ENCODE measurements at regions not wholly inside any gene's neighbourhood (a gene's known extent, or its start where the extent isn't known, plus 50 kb on each side); places are given as distances from the start of the nearest gene placed in this dataset.

- Histone ChIP-seq H3K4me3 (no peak overlapping the region), H3K36me3 (no peaks in the 10 kb centered on the region), H3K27me3 (no peaks in the 10 kb centered on the region), H3K27ac (no peak overlapping the region), H3K4me1 (no peaks in the 10 kb centered on the region), H3K9me3 (no peaks in the 10 kb centered on the region)
- TF ChIP-seq, protein P1, sequence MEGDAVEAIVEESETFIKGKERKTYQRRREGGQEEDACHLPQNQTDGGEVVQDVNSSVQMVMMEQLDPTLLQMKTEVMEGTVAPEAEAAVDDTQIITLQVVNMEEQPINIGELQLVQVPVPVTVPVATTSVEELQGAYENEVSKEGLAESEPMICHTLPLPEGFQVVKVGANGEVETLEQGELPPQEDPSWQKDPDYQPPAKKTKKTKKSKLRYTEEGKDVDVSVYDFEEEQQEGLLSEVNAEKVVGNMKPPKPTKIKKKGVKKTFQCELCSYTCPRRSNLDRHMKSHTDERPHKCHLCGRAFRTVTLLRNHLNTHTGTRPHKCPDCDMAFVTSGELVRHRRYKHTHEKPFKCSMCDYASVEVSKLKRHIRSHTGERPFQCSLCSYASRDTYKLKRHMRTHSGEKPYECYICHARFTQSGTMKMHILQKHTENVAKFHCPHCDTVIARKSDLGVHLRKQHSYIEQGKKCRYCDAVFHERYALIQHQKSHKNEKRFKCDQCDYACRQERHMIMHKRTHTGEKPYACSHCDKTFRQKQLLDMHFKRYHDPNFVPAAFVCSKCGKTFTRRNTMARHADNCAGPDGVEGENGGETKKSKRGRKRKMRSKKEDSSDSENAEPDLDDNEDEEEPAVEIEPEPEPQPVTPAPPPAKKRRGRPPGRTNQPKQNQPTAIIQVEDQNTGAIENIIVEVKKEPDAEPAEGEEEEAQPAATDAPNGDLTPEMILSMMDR (IDR thresholded peaks at IDR 0.05) = no peak
- no peak for TF ChIP-seq POLR2A (IDR thresholded peaks at IDR 0.05)
- intact Hi-C loops (cut with DNase I; ENCODE audit: low total_unique reads) = no loop called here
- no peak for DNase-seq
Observed at GRCh38 chr12:76263696-76264095, 84.5 kb downstream of the BBS10 start.

DNA sequence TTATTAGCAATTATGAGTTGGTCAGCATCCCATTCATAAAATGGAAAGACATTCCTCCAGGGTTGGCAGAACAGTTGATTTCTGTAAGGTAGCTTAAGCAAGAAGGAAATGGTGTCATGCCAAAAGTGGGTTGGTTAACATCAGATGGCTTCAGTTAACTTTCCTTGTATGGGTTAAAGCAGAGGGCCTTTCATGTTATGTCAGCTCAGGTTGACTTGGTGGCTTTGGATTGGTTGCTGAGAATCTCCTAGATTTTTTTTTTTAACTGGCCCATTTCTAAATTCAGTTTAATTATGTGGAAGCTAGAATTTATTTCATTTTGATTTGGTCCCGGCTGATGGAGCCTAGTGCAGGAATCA, 87.8 kb downstream of the BBS10 start:
- intact Hi-C loops (cut with DNase I; ENCODE audit: low total_unique reads) = no loop called here
- no peaks in the 10 kb centered on the region for H3K36me3 ChIP-seq
- H3K4me1 ChIP-seq = no peaks in the 10 kb centered on the region
- TF ChIP-seq, protein P1 (IDR thresholded peaks at IDR 0.05) = no peak
- TF ChIP-seq POLR2A (IDR thresholded peaks at IDR 0.05) = no peak
- DNase-seq = no peak
- H3K9me3 ChIP-seq = no peaks in the 10 kb centered on the region
- no peaks in the 10 kb centered on the region for H3K27me3 ChIP-seq
- H3K4me3 ChIP-seq = no peak overlapping the region
- H3K27ac ChIP-seq = no peak overlapping the region

GRCh38 chr12:76259660-76260389, 88.4 kb downstream of the BBS10 start:
- no peak overlapping the region for H3K4me3 ChIP-seq
- no peak for DNase-seq
- no peaks in the 10 kb centered on the region for H3K4me1 ChIP-seq
- intact Hi-C loops (cut with DNase I; ENCODE audit: low total_unique reads) = no loop called here
- no peak overlapping the region for H3K27ac ChIP-seq
- H3K36me3 ChIP-seq = no peaks in the 10 kb centered on the region
- H3K27me3 ChIP-seq = no peaks in the 10 kb centered on the region
- TF ChIP-seq POLR2A (IDR thresholded peaks at IDR 0.05) = no peak
- TF ChIP-seq, protein P1 (IDR thresholded peaks at IDR 0.05) = no peak
- H3K9me3 ChIP-seq = no peaks in the 10 kb centered on the region

- TF ChIP-seq, protein P1 (IDR thresholded peaks at IDR 0.05) = no peak
- no peak for TF ChIP-seq POLR2A (IDR thresholded peaks at IDR 0.05)
- no peaks in the 10 kb centered on the region for H3K27me3 ChIP-seq
- DNase-seq = no peak
- intact Hi-C loops (cut with DNase I; ENCODE audit: low total_unique reads) = no loop called here
- H3K9me3 ChIP-seq = no peaks in the 10 kb centered on the region
- H3K4me3 ChIP-seq = no peak overlapping the region
- H3K4me1 ChIP-seq = no peaks in the 10 kb centered on the region
- no peak overlapping the region for H3K27ac ChIP-seq
- no peaks in the 10 kb centered on the region for H3K36me3 ChIP-seq
Observed at GRCh38 chr12:76259106-76259505, 89.1 kb downstream of the BBS10 start.

DNA sequence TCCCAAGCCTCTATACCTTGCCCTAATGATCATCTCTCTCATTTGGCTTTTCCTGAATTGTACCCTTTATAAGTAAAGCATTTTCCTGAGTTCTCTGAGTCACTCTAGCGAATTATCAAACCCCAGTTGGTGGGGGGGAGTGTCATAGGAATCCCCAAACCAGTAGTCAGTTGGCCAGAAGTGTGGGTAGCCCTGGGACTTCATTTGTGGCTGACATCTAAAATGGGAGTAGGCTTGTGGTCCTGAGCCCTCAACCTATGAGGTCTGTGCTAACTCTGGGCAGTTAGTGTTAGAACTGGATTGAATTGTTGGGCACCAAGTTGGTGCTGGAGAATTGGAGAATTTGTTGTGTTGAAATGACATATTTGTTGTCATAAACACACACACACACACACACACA, 91.3 kb downstream of the BBS10 start:
- Histone ChIP-seq H3K27ac (no peak overlapping the region), H3K4me3 (no peak overlapping the region), H3K36me3 (no peaks in the 10 kb centered on the region), H3K9me3 (no peaks in the 10 kb centered on the region), H3K27me3 (no peaks in the 10 kb centered on the region), H3K4me1 (no peaks in the 10 kb centered on the region)
- DNase-seq = no peak
- no peak for TF ChIP-seq POLR2A (IDR thresholded peaks at IDR 0.05)
- TF ChIP-seq, protein P1 (IDR thresholded peaks at IDR 0.05) = no peak
- intact Hi-C loops (cut with DNase I; ENCODE audit: low total_unique reads) = no loop called here

Measured in uterus (tissue), 3 donors.